ENCODE measurements at regions not wholly inside any gene's neighbourhood (a gene's known extent, or its start where the extent isn't known, plus 50 kb on each side); places are given as distances from the start of the nearest gene placed in this dataset.

- no TSS peak for BruUV-seq (replicated peaks)
- CTCF ChIA-PET: no interaction called here
- no peaks in the 10 kb centered on the region for H3K4me1 ChIP-seq (replicated peaks; ENCODE audit: insufficient read depth)
Measured at GRCh38 chr9:7240569-7241311, 483.0 kb downstream of the KDM4C start.

GRCh38 chr9:7239708-7240107 lies 481.9 kb downstream of the KDM4C start:
- ChIA-PET CTCF (no interaction called here), POLR2A (ENCODE audit: unreplicated experiment) (no interaction called here)
- intact Hi-C loops (cut with micrococcal nuclease; ENCODE audit: unreplicated experiment): no loop called here
- H2AFZ ChIP-seq: no peak overlapping the region
- DNase-seq: no peak
- no peak for TF ChIP-seq EZH2 (IDR thresholded peaks at IDR 0.05; ENCODE audit: low read depth)
- TF ChIP-seq CTCF (conservative IDR thresholded peaks at IDR 0.05): no peak
- H3K4me2 ChIP-seq: no peak overlapping the region
- H4K20me1 ChIP-seq (ENCODE audit: insufficient read depth): no peaks in the 10 kb centered on the region
- H3K36me3 ChIP-seq (ENCODE audit: low read depth): no peaks in the 10 kb centered on the region
- BruUV-seq (replicated peaks): no TSS peak
- no peaks in the 10 kb centered on the region for H3K27me3 ChIP-seq (ENCODE audit: insufficient read depth, low read depth)
- no peak overlapping the region for H3K27ac ChIP-seq
- H3K9me2 ChIP-seq (ENCODE audit: insufficient read depth): no peaks in the 10 kb centered on the region
- no peaks in the 10 kb centered on the region for H3F3A ChIP-seq (ENCODE audit: insufficient read depth, low read depth)
- no peaks in the 10 kb centered on the region for H3K4me1 ChIP-seq (replicated peaks; ENCODE audit: insufficient read depth)
- H3K4me3 ChIP-seq: no peak overlapping the region
- no peaks in the 10 kb centered on the region for H3K9me3 ChIP-seq (ENCODE audit: insufficient read depth, low read depth)
- no peaks in the 10 kb centered on the region for H3K79me2 ChIP-seq (ENCODE audit: low read depth)

More at GRCh38 chr9:7240569-7241311, 483.0 kb downstream of the KDM4C start:
- H4K20me1 ChIP-seq (ENCODE audit: insufficient read depth): no peaks in the 10 kb centered on the region
- H3K4me3 ChIP-seq: no peak overlapping the region
- H3K9me3 ChIP-seq (ENCODE audit: insufficient read depth, low read depth): no peaks in the 10 kb centered on the region
- no peaks in the 10 kb centered on the region for H3K36me3 ChIP-seq (ENCODE audit: low read depth)
- no peak overlapping the region for H3K27ac ChIP-seq
- no peaks in the 10 kb centered on the region for H3K79me2 ChIP-seq (ENCODE audit: low read depth)
- no peak for DNase-seq
- H2AFZ ChIP-seq: no peak overlapping the region
- intact Hi-C loops (cut with micrococcal nuclease; ENCODE audit: unreplicated experiment): no loop called here
- POLR2A ChIA-PET (ENCODE audit: unreplicated experiment): no interaction called here
- no peaks in the 10 kb centered on the region for H3K27me3 ChIP-seq (ENCODE audit: insufficient read depth, low read depth)
- H3K9me2 ChIP-seq (ENCODE audit: insufficient read depth): no peaks in the 10 kb centered on the region
- H3K4me2 ChIP-seq: no peak overlapping the region
- H3F3A ChIP-seq (ENCODE audit: insufficient read depth, low read depth): no peaks in the 10 kb centered on the region
- no peak for TF ChIP-seq CTCF (conservative IDR thresholded peaks at IDR 0.05)
- TF ChIP-seq EZH2 (IDR thresholded peaks at IDR 0.05; ENCODE audit: low read depth): no peak

- H3F3A ChIP-seq (ENCODE audit: insufficient read depth, low read depth): no peaks in the 10 kb centered on the region
- ChIA-PET POLR2A (ENCODE audit: unreplicated experiment) (no interaction called here), CTCF (no interaction called here)
- peaks cover 4% of the 10 kb centered on the region; the same call in 1 of the 2 replicates for H3K27me3 ChIP-seq (ENCODE audit: insufficient read depth, low read depth)
- DNase-seq: no peak
- H3K4me3 ChIP-seq: no peak overlapping the region
- no peak overlapping the region for H2AFZ ChIP-seq
- no peak for TF ChIP-seq CTCF (conservative IDR thresholded peaks at IDR 0.05)
- TF ChIP-seq EZH2 (IDR thresholded peaks at IDR 0.05; ENCODE audit: low read depth): no peak
- H3K27ac ChIP-seq: no peak overlapping the region
- H4K20me1 ChIP-seq (ENCODE audit: insufficient read depth): no peaks in the 10 kb centered on the region
- no peaks in the 10 kb centered on the region for H3K79me2 ChIP-seq (ENCODE audit: low read depth)
- no peaks in the 10 kb centered on the region for H3K4me1 ChIP-seq (replicated peaks; ENCODE audit: insufficient read depth)
- H3K4me2 ChIP-seq: no peak overlapping the region
- BruUV-seq (replicated peaks): no TSS peak
- intact Hi-C loops (cut with micrococcal nuclease; ENCODE audit: unreplicated experiment): no loop called here
- no peaks in the 10 kb centered on the region for H3K9me3 ChIP-seq (ENCODE audit: insufficient read depth, low read depth)
- H3K36me3 ChIP-seq (ENCODE audit: low read depth): no peaks in the 10 kb centered on the region
- no peaks in the 10 kb centered on the region for H3K9me2 ChIP-seq (ENCODE audit: insufficient read depth)
Measured at GRCh38 chr9:7238247-7238637, 480.5 kb downstream of the KDM4C start.
